ENCODE measurements at regions not wholly inside any gene's neighbourhood (a gene's known extent, or its start where the extent isn't known, plus 50 kb on each side); places are given as distances from the start of the nearest gene placed in this dataset.
A peak's percentile ranks its signal among the peaks of the same experiment; 100 is the strongest.
"Not testable (repeated sequence)": the region's sequence is repeated elsewhere in the genome, so short reads cannot be mapped to it uniquely, and the experiment has no call there.

GRCh38 chr10:100642295-100642994, 102.9 kb upstream of the PAX2 start:
- DNase-seq, result no peak

DNA sequence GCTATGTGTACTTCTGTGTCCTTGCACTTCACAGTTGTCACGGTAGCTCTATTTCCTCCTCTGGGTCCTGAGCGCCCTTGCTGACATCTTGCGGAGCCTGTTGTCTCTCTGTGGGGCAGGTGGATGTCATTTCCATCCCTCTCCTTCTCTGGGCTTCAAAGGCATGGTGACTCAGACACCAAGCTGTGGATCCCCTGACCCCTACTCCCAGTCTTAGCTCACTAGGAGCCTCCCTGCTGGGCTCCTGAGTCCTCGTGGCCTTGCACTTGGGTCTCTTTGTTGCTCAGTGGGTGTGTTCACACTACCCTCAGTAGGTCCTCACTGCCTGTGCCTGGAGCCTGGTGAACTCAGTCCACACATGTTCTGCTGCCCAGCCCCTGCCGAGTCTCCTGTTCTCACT, 100.3 kb upstream of the PAX2 start:
- DNase-seq, result no peak

- no peak for DNase-seq
Observed at GRCh38 chr10:100645613-100646392, 99.6 kb upstream of the PAX2 start.

GRCh38 chr10:100647928-100648327, 97.5 kb upstream of the PAX2 start:
- no peak for DNase-seq

DNA sequence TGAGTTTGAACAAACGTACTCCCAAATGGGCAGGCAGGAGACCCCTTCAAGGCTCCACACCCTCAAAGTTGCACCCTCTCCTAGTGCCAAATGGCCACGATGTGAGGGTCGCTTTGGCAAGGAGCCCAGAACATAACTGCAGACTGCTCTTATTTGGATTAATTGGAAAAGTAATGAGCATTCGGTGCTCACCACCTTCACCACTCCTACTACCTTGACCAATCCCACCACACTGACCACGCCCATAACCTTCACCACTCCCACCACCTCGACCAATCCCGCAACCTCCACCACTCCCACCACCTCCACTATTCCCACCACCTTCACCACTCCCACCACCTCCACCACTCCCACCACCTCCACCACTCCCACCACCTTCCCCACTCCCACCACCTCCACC, 94.7 kb upstream of the PAX2 start:
- DNase-seq, result no peak

DNA sequence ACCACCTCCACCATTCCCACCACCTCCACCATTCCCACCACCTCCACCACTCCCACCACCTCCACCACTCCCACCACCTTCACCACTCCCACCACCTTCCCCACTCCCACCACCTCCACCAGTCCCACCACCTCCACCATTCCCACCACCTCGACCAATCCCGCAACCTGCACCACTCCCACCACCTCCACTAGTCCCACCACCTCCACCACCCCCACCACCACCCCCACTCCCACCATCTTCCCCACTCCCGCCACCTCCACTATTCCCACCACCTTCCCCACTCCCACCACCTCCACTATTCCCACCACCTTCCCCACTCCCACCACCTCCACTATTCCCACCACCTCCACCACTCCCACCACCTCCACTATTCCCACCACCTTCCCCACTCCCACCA, 94.3 kb upstream of the PAX2 start:
- DNase-seq, result not testable (repeated sequence)

DNA sequence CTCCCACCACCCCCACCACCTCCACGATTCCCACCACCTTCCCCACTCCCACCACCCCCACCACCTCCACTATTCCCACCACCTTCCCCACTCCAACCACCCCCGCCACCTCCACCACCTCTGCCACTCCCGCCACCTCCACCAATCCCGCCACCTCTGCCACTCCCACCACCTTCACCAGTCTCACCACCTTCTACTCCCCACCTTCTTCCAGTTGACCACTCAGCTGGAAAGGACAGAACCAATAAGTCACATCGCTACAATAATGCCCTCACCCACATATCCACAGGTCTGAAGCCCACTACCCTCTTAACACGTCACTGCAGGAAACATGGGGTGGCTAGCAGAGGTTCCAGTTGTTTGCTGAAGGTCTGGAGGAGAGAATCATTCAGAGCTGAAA, 93.5 kb upstream of the PAX2 start:
- no peak for DNase-seq

GRCh38 chr10:100652406-100653135, 92.8 kb upstream of the PAX2 start:
- DNase-seq, result no peak

DNA sequence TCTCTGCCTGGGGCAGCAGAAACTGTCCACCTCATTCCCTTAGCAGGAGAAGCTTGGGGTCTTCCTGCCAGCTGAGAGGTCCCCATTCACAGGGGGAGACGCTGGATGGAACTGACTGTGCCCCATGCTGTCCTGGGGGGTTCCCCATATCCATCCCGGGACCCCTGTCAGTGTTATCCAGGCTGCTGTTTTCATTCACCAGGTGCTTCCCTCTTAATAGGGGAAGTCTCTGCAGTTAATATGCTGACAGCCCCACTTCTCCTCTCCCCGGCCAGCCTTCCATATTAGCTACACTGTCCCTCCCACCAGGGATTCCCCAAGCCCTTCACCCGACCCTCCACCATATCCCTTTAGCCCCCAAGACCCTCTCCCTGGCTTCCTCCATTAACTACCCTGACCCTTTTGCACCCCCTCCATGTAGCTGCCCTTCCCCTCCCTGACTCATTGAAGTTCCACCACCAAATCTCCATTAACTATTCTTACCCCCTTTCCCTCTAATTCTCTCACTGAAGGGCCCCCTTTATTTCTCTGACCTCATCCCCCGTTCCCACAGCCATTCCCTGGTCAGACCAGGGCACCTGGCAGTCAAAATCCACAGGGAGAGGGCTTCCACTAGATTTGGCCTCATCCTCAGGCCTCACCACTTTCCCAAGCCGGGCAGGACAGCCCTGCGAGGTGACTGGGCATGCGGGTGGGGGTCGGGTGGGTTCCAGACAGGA, 92.0 kb upstream of the PAX2 start:
- no peak for DNase-seq

DNA sequence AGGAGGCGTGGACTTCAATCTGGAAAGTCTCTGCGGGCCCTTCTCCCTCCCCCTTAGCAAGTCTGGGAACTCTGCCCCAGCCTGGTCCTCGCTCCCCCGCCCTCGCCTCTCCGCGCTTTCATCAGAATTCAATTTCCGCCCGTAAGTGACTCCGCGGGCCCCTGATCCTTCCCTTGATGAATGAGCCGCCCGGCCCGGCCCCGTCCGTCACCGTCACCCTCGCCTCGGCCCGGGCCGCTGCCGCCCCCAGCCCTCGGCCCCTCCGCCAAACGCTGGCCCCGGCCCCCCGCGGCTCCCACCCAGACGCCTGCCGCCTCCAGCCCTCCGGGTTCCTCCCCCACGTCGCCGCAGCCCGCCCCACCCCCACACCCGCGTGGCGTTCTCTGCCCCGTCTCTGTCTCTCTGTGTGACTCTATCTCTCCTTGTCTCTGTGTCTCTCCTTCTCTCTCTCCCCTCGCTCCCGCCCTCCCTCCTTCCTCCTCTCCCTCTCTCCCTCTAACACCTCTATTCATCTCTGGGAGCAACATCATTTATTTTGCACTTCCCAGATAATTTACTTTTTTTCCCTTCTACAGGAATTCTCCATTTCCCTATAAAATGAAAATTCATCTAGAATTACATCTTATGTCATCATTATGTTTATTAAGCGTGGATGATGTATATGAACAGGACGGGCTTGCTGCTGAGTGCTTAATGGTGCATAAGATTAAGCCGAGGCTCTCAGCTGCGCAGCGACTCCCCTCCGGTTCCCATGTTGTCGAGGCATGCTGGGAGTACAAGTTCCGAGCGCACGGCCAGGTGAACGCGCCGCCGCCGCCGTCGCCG, 91.2 kb upstream of the PAX2 start:
- DNase-seq, result peak; percentile 15

- DNase-seq, result peak; percentile 15
Observed at GRCh38 chr10:100654782-100655325, 90.5 kb upstream of the PAX2 start.

GRCh38 chr10:100655326-100655759, 90.0 kb upstream of the PAX2 start:
- no peak for DNase-seq

DNA sequence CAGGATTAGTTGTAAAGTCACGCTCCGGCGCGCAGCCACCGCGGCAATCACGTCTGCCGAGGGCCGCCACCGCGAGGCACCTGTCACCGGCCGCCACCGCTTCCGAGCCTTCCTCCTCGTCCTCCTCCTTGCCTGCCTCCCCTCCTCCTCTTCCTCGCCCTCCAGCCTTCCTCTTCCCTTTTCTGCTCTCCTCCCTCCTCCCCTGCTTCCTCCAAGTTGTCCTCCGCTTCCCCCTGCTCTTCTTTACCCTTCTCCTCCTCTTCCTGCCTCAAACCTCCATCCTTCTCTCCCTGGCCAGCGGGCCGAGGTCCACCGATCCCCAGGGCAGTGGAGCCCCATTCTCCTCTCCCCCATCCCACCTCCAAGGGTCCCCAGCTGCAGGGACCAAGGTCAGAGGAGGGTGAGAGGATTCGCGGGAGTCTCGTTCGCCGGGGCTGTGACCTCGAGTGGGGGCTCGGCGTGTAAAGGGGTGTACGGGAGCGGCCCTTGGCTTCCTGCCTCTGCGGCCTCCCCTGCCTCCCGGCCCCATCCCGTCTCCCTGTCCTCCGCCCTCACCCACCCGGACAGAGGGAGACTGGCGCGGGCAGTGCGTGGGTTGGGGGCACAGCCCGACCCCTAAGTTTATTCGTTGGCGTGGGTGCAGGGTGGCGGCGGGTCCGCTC, 89.5 kb upstream of the PAX2 start:
- DNase-seq, result no peak

GRCh38 chr10:100656454-100656853, 88.9 kb upstream of the PAX2 start:
- peak; percentile 10 for DNase-seq

DNA sequence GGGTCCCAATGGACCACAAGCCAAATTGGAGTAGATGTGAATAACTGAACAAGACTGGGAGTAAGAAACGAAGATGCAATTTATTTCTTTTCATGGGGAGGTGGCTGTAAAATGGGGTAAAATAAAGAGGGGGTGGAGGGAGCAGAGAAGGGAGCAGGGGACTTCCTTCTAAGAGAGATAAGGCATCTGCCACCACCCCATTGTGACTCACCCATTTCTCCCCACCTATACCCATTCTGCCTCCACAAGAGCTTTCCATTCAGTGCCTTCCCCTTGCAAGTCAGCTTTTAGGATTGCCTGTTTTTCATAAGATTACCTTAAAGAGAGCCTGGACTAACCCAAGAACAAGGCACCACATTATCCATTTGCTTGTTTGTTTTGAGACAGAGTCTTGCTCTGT, 87.1 kb upstream of the PAX2 start:
- no peak for DNase-seq

DNA sequence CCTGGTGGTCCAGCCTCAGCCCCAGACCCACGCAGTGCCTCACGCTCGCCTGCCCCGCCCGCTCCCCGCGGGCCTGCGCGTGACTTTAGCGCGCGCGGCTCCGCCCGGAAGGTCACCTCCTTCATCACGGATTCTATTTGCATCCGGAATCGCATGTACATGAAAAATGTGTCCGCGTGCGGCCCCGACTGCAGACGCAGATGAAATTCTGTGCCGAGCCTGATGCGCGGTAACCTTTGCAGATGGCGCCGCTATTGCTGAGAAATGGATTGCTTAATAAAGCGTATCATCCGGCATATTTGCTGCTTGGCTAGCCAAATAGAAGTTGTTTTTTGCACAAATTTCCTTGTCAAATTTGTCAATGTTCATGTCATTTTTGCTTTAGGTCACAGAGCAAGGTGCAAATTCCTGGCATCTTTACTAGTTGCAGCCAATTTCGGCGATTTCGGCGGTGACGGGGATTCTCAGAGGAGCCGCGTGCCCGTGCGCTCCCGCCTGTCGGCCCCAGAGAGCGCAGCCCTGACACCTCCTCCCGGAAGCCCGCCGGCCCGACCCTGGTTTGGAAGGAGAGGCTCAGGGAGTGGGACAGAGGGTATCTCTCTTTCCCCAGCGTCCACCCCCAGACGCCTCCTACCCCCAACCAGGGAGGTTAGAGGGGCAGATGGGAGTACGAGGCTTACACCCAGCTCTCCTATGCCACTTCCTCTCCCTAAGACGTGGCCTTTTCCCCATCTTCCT, 85.9 kb upstream of the PAX2 start:
- no peak for DNase-seq

- no peak for DNase-seq
Observed at GRCh38 chr10:100660365-100660764, 85.0 kb upstream of the PAX2 start.

DNA sequence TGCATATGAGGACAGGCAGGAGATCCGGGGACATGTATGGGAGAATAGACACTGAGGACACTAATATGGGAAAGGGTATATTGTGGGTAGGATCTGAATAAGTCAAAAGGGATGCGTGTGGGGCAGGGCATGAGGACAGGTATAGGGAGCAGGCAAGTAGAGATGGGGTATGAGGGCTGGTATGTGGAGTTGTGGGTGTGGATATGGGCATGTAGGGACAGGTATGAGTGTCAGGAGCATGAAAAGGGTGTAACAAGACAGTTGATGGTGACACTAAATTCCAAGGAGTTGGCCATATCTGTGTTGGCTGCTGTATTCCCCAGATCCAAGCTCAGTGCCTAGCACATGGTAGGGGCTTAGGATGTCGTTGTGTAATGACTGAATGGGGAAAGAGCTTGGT, 84.4 kb upstream of the PAX2 start:
- no peak for DNase-seq

DNA sequence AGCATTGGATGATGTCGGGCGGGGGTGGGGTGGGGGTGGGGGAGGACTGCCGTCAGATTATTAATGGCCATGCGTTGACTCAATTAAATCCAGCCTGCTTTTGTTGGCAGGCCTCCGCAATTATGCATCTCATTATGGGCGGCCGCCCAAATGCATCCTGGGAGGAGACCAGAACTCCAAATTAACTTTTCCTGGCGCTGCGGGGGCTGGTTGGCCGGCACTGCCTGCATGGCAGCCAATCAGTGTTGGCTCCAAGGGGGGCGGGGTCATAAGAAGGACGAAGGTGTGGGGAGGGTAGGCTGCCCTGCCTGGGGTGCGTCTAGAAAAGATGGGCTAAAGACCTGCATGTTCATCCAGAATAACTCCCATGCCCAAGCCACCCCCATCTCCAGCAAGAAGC, 83.9 kb upstream of the PAX2 start:
- no peak for DNase-seq

- DNase-seq, result no peak
Observed at GRCh38 chr10:100662067-100662466, 83.3 kb upstream of the PAX2 start.
